G401.6 (cell line): ENCODE measurements at regions not wholly inside any gene's neighbourhood (a gene's known extent, or its start where the extent isn't known, plus 50 kb on each side); places are given as distances from the start of the nearest gene placed in this dataset.
"Not testable (repeated sequence)": the region's sequence is repeated elsewhere in the genome, so short reads cannot be mapped to it uniquely, and the experiment has no call there.

Source experiments
- FAIRE-seq: peaks from 2 replicates; lab custom pipeline; 2012; peaks lifted over from hg19 to GRCh38; lab: Jason Lieb, UNC

GRCh38 chr12:14214495-14214894, 151.0 kb upstream of the ATF7IP start:
- FAIRE-seq, result no peak

DNA sequence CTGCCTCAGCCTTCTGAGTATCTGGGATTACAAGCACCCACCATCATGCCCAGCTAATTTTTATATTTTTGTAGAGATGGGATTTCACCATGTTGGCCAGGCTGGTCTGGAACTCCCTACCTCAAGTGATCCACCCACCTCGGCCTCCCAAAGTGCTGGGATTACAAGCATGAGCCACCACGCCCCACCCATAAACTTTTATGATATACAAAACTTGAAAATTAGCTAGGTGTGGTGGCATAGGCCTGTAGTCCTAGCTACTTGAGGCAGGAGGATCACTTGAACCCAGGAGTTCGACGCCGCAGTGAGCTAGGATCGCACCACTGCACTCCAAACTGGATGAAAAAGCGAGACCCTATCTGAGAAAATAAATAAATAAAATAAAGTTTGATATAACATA, 149.5 kb upstream of the ATF7IP start:
- FAIRE-seq, result not testable (repeated sequence)

DNA sequence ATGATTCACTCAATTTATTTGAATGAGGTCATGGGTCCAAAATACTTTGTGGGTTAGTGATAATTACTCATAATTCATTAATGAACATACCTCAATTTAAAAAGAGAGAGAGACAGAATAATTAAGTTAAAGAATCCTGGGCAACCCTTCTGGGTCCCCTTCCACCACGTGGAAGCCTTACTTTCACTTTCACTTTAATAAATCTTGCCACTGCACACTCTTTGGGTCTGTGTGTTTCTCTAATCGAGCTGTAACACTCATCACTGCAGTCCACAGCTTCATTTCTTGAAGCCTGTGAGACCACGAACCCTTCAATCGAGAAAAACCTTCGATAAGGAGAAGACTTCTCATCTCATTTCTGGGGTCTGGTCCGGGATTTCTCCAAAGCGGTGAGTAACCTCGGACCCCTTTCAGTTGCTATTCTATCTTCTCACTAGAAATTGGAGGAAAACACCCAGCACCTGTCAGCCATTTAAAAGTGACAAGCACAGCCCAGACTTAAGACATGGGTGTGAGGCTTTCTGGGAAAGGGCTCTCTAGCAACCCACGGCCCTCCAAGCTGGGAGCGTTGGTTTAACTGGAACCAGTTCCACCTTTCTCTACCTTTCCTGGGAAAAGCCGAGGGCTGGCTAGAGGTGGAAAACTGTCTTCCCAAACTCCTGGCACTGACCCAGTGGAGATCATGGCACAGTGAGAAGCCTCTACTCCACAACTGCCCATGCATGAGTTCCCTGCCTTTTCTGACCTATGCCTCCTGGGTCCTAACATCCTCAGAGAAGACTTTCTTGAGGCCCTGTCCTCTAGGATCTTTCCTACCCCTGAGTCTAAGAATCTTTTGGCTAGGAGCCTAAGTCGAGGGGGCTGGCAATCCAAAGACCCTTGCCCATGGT, 148.8 kb upstream of the ATF7IP start:
- no peak for FAIRE-seq

DNA sequence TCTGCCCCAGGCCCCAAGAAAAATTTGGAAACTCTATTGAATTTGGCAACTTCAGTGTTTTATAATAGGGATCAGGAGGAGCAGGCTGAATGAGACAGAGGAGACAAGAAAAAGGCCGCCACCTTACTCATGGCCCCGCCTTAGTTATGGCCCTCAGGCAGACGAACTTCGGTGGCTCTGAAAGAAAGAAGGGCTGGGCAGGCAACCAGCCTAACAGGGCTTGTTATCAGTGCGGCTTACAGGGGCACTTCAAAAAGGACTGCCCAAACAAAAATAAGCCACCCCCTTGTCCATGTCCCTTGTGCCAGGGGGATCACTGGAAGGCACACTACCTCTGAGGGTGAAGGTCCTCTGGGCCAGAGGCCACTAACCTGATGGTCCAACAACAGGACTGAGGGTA, 146.3 kb upstream of the ATF7IP start:
- FAIRE-seq, result no peak

DNA sequence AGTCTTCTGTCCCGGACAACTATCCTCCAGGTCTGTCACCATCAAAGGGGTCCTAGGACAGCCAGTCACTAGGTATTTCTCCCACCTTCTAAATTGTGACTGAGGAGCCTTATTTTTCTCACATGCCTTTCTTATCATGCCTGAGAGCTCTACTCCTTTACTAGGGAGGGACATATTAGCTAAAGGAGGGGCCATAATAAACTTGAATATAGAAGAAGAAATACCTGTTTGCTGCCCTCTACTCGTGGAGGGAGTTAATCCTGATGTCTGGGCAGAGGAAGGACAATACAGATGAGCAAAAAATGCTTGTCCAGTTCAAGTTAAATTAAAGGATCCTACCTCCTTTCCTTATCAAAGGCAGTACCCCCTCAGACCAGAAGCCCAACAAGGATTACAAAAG, 145.8 kb upstream of the ATF7IP start:
- FAIRE-seq, result not testable (repeated sequence)

DNA sequence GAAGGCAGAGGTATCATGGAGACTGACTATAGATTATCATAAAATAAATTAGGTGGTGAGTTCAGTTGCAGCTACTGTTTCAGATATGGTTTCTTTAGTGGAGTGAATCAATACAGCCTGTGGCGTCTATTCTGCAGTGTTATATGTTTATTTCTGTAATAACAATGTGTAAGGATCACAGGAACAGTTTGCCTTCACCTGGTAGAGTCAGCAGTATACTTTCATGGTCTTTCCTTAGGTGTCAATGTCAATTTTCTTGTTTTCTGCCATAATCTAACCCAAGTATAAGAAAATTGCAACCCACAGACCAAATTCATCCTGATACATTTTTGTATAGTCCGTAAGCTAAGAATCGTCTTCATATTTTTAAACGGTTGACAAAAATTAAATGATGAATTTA, 140.4 kb upstream of the ATF7IP start:
- no peak for FAIRE-seq

- FAIRE-seq, result not testable (repeated sequence)
Observed at GRCh38 chr12:14235176-14235575, 130.3 kb upstream of the ATF7IP start.

- not testable (repeated sequence) for FAIRE-seq
Observed at GRCh38 chr12:14236641-14237040, 128.8 kb upstream of the ATF7IP start.

GRCh38 chr12:14238221-14238792, 127.2 kb upstream of the ATF7IP start:
- FAIRE-seq, result peak; percentile 96

- no peak for FAIRE-seq
Observed at GRCh38 chr12:14239350-14239934, 126.0 kb upstream of the ATF7IP start.

- no peak for FAIRE-seq
Observed at GRCh38 chr12:14239935-14240872, 125.3 kb upstream of the ATF7IP start.

GRCh38 chr12:14240873-14241220, 124.6 kb upstream of the ATF7IP start:
- FAIRE-seq, result no peak

GRCh38 chr12:14242825-14243224, 122.7 kb upstream of the ATF7IP start:
- not testable (repeated sequence) for FAIRE-seq

DNA sequence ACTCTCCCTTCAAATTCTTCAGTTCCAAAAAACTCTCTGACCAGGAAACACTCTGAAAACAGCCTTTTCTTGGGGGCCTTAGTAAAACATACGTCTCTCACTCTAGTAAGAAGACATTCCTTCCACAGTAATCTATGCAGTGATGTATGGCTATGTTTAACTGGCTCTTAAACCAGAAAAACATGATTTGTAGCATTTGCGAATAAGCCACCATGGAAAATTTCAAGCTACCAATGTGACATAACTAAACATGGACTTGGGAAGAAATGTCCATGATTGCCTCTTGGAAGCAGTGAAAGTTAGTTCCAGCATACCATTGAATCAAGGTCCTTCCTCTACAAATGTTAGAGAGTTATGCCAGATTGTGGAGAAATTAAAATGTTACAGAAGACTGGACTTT, 121.5 kb upstream of the ATF7IP start:
- no peak for FAIRE-seq

DNA sequence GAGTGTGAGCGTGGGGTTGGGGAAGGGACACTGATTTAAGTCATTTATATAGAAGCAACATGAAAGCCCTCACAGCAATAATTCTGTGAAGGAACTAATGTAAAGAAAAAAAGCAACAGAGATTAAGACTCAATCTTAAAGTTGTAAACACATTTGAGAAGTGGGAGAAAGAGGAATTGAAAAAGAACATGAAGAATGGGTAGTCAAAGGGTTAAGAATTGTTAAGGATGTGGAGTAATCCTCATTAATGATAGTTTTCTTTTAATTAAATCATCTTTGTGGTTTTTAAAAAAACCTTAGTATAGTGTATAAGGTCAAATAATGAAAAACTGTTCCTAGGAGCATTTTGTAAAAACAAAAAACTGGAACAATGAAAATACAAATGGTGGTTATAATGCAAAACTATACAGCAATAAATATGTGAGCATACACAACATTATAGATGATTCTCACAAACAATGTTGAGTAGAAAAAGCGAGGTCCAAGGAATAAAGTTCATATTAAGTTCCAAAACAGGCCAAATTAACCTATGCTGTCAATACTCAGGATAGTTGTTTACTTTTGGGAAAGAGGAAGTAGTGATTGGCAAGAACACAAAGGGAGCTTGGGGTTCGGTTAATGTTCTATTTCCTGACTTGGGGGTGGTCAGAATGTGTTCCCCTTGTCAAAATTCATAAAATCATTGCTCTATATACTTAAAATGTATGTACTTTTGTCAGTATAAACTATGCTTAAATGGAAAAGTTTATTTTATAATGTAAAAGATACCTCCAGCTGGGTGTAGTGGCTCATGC, 120.4 kb upstream of the ATF7IP start:
- FAIRE-seq, result no peak

DNA sequence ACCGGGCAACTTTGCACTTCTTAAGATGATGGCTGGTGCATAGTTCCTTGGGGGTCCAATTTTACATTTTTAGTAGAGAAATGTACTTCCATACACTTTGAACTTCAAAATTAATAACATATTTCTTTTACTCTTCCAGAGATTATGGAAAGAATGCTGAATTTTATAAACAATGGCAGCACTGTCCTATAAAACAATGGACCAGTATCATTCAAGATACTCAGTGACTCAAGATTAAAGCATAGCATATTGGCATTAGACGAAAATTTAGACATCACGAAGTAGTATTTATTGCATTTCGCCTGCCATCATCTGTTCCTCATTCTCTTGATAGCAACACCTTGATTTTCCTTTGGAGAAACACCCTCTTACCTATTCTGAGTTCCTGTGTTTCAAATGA, 118.3 kb upstream of the ATF7IP start:
- no peak for FAIRE-seq

GRCh38 chr12:14249368-14249767, 116.1 kb upstream of the ATF7IP start:
- no peak for FAIRE-seq

DNA sequence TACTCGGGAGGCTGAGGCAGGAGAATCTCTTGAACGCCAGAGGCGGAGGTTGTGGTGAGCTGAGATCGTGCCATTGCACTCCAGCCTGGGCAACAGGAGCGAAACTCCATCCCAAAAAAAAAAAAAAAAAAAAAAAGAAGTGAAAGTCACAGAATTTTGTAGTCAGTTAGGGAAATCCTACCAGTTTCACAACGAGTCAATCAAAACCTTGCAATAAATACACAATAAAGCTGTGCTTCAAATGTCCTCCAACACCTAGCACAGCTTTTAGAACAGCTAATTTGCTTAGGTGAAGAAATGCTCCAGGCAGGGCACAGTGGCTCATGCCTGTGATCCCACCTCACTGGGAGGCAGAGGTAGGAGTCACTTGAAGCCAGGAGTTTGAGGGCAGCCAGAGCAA, 112.8 kb upstream of the ATF7IP start:
- no peak for FAIRE-seq

DNA sequence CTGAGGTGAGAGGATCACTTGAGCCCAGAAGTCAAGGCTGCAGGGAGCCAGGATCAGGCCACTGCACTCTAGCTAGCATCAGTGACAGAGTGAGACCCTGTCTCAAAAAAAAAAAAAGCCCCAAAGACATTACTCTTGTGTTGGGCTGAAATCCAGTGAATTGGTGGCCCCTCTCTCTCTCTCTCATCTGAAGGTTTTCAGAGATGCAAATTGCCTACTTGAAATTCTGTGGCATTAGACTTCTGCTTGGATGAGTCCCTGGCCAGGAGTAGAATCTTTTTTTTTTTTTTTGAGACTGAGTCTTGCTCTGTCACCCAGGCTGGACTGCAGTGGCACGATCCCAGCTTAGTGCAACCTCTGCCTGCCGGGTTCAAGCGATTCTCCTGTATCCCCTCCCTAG, 112.0 kb upstream of the ATF7IP start:
- FAIRE-seq, result no peak

DNA sequence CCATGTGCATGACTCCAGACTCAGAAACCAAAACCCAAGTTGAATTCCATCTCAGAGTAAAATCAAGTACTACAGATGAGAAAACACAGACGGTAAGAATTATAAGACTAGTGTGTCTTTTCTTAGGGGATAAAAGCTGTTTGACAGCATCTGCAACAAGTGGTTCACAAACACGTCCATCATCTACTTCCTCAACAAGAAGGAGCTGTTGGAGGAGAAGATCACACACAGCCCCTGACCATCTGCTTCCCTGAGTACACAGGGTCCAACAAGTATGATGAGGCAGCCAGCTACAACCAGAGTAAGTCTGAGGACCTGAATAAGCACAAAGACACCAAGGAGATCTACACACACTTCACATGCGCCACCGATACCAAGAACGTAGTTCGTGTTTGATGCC, 110.7 kb upstream of the ATF7IP start:
- FAIRE-seq, result no peak

GRCh38 chr12:14256121-14256520, 109.4 kb upstream of the ATF7IP start:
- FAIRE-seq, result no peak
